Caco-2 (cell line): ENCODE measurements at regions not wholly inside any gene's neighbourhood (a gene's known extent, or its start where the extent isn't known, plus 50 kb on each side); places are given as distances from the start of the nearest gene placed in this dataset.

Experiments
- BruUV-seq: library from RNA; stranded (reverse); fragments of 400-500 nt; replicated peaks from 2 replicates; lab custom pipeline; 2021; lab: Mats Ljungman, UMichigan
- CTCF ChIA-PET: fragments of 300-600 bp; sonication (Branson Sonifier 250); formaldehyde crosslinking; loops from one replicate; lab custom pipeline; 2022; ENCODE audit warnings: antibody characterized with exemption; lab: Charles Lee
- POLR2A ChIA-PET: fragments of 300-600 bp; sonication (Branson Sonifier 250); formaldehyde crosslinking; loops from one replicate; lab custom pipeline; 2022; ENCODE audit warnings: antibody characterized with exemption; lab: Charles Lee
- DNase-seq, 2 experiments: peaks; one replicate each; pipeline versions ENCODE4 v3.0.0 to v3.0.0-alpha.2; 2020 to 2022
- H3K27me3 ChIP-seq: replicated peaks from 2 replicates; pipeline ENCODE4 v1.6.0; 2011; ENCODE audit warnings: low read length; ENCODE audit not compliant: control insufficient read depth, insufficient read depth
- H3K36me3 ChIP-seq: 2 replicates; pipeline ENCODE4 v1.5.1; 2011; ENCODE audit warnings: low read length; ENCODE audit not compliant: control insufficient read depth, insufficient read depth
- H3K4me1 ChIP-seq: fragments of 250-450 bp; sonication (Bioruptor Pico); 2 replicates; pipeline ENCODE4 v1.5.1; 2020; ENCODE audit warnings: mild to moderate bottlenecking
- H3K4me3 ChIP-seq: 2 replicates; pipeline ENCODE4 v1.5.1; 2011; ENCODE audit warnings: low read depth, mild to moderate bottlenecking, control low read depth, low read length
- H3K9me3 ChIP-seq: fragments of 250-450 bp; sonication (Bioruptor Pico); 2 replicates; pipeline ENCODE4 v1.5.1; 2020; ENCODE audit warnings: mild to moderate bottlenecking, moderate library complexity
- H3K27ac Mint-ChIP-seq: one replicate; pipeline ENCODE4 v1.8.0; 2022; ENCODE audit warnings: mixed read lengths; ENCODE audit not compliant: unreplicated experiment
- H3K27me3 Mint-ChIP-seq: one replicate; pipeline ENCODE4 v1.8.0; 2022; ENCODE audit warnings: mixed read lengths; ENCODE audit not compliant: insufficient read depth, unreplicated experiment
- H3K36me3 Mint-ChIP-seq: one replicate; pipeline ENCODE4 v1.8.0; 2022; ENCODE audit warnings: mild to moderate bottlenecking, mixed read lengths; ENCODE audit not compliant: insufficient read depth, unreplicated experiment
- H3K4me1 Mint-ChIP-seq: one replicate; pipeline ENCODE4 v1.8.0; 2022; ENCODE audit warnings: low read depth, mixed read lengths; ENCODE audit not compliant: unreplicated experiment
- H3K4me3 Mint-ChIP-seq: one replicate; pipeline ENCODE4 v1.8.0; 2022; ENCODE audit warnings: mild to moderate bottlenecking, moderate library complexity, mixed read lengths; ENCODE audit not compliant: unreplicated experiment
- H3K9me3 Mint-ChIP-seq: one replicate; pipeline ENCODE4 v1.8.0; 2022; ENCODE audit warnings: mixed read lengths; ENCODE audit not compliant: unreplicated experiment
- intact Hi-C: fragments of 100-400 bp; cut with micrococcal nuclease; formaldehyde crosslinking; loops from one replicate; pipeline ENCODE4 v1.10.0; 2022; ENCODE audit not compliant: unreplicated experiment
- TF ChIP-seq, protein P1 (sequence below), 2 experiments: fragments of 200-600 bp in 1 of 2; IDR thresholded peaks; 1 replicate in 1 of 2; 2 replicates in 1 of 2; pipeline versions ENCODE4 v1.5.1 to v1.8.0; 2011 to 2022; ENCODE audit warnings: antibody characterized with exemption in 1 of 2, control low read depth in 1 of 2, inconsistent platforms in 1 of 2, low read depth in 1 of 2, low read length in 1 of 2, mild to moderate bottlenecking in 1 of 2, moderate library complexity in 1 of 2; ENCODE audit not compliant: insufficient read depth in 1 of 2, severe bottlenecking in 1 of 2, unreplicated experiment in 1 of 2

DNA sequence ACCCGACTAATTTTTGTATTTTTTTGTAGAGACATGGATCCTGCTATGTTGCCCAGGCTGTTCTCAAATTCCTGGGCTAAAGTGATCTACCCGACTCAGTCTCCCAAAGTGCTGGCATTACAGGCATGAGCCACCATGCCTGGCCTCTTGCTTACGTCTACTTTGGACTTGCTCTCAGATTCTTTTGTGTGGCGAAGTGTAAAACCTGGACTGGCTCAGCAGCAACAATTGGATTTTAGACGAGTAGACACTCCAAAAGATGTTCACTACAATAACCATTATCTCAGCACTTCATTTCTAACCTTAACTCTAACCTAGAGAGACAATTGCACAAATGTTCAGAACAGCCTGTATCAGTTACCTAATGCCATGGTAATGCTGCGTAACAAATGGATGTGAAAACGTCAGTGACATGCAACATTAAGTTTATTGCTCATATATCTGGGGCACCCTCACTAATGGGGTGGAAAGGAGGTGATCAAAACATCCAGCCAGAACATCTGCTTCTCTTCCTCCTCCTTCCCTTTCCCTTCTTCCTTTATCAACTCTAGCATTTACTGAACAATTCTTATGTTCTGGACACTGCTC is 124.9 kb upstream of the MRI1 start:
- H3K36me3 Mint-ChIP-seq = no peaks in the 10 kb centered on the region
- no peak overlapping the region for H3K4me3 Mint-ChIP-seq
- POLR2A ChIA-PET = no interaction called here
- Histone ChIP-seq H3K36me3 (no peaks in the 10 kb centered on the region), H3K9me3 (no peaks in the 10 kb centered on the region), H3K4me1 (no peaks in the 10 kb centered on the region), H3K4me3 (no peak overlapping the region), H3K27me3 (no peaks in the 10 kb centered on the region; the same call in 1 of the 2 replicates)
- TF ChIP-seq, protein P1, sequence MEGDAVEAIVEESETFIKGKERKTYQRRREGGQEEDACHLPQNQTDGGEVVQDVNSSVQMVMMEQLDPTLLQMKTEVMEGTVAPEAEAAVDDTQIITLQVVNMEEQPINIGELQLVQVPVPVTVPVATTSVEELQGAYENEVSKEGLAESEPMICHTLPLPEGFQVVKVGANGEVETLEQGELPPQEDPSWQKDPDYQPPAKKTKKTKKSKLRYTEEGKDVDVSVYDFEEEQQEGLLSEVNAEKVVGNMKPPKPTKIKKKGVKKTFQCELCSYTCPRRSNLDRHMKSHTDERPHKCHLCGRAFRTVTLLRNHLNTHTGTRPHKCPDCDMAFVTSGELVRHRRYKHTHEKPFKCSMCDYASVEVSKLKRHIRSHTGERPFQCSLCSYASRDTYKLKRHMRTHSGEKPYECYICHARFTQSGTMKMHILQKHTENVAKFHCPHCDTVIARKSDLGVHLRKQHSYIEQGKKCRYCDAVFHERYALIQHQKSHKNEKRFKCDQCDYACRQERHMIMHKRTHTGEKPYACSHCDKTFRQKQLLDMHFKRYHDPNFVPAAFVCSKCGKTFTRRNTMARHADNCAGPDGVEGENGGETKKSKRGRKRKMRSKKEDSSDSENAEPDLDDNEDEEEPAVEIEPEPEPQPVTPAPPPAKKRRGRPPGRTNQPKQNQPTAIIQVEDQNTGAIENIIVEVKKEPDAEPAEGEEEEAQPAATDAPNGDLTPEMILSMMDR (IDR thresholded peaks at IDR 0.05; ENCODE audit: insufficient read depth in 1 of 2, low read depth in 1 of 2, low read length in 1 of 2, severe bottlenecking in 1 of 2, unreplicated experiment in 1 of 2) = no peak
- no peak for DNase-seq
- no peaks in the 10 kb centered on the region for H3K27me3 Mint-ChIP-seq
- intact Hi-C loops = no loop called here
- CTCF ChIA-PET = no interaction called here
- H3K9me3 Mint-ChIP-seq = peaks cover 12% of the 10 kb centered on the region
- no TSS peak for BruUV-seq
- no peaks in the 10 kb centered on the region for H3K4me1 Mint-ChIP-seq
- H3K27ac Mint-ChIP-seq = no peak overlapping the region

DNA sequence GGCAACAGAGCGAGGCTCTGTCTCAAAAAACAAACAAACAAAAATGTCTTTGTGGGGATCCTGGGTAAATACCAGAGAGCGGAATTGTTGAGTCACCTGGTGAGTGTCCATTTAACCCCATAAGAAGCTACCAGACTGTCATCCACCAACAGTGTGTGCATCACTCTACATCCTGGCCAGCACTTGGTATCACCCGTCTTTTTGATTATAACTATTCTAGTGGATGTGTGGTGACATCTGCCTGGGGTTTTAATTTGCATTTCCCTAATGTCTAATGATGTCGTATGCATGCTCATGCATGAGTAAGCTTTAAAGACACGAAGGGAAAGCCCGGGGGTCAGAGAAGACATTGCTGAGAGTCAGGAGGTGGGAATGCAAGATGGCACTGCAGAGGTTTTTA is 126.7 kb upstream of the MRI1 start:
- H3K4me3 Mint-ChIP-seq = no peak overlapping the region
- H3K4me1 ChIP-seq = no peaks in the 10 kb centered on the region
- TF ChIP-seq, protein P1 (IDR thresholded peaks at IDR 0.05; ENCODE audit: insufficient read depth in 1 of 2, low read depth in 1 of 2, low read length in 1 of 2, severe bottlenecking in 1 of 2, unreplicated experiment in 1 of 2) = no peak
- ChIA-PET CTCF (no interaction called here), POLR2A (no interaction called here)
- H3K36me3 ChIP-seq = no peaks in the 10 kb centered on the region
- intact Hi-C loops = no loop called here
- peaks cover 1% of the 10 kb centered on the region for H3K36me3 Mint-ChIP-seq
- peaks cover 13% of the 10 kb centered on the region for H3K9me3 Mint-ChIP-seq
- no peaks in the 10 kb centered on the region for H3K27me3 Mint-ChIP-seq
- no TSS peak for BruUV-seq
- H3K27ac Mint-ChIP-seq = no peak overlapping the region
- H3K27me3 ChIP-seq = no peaks in the 10 kb centered on the region; the same call in 1 of the 2 replicates
- no peaks in the 10 kb centered on the region for H3K9me3 ChIP-seq
- no peaks in the 10 kb centered on the region for H3K4me1 Mint-ChIP-seq
- no peak overlapping the region for H3K4me3 ChIP-seq
- DNase-seq = no peak

DNA sequence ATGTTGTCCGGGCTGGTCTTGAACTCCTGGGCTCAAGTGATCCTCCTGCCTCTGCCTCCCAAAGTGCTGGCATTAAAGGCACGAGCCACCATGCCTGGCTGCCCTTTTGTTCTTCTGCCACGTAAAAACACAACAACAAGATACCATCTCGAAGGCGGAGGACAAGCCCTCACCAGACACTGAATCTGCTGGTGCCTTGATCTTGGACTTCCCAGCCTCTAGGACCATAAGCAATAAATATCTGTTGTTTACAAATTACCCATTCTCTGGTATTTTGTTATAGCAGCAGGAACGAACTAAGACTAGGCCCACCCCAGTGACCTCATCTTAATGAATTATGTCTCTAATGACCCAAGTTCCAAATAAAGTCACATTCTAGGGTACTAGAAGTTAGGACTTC is 128.4 kb upstream of the CACNA1A start:
- no peaks in the 10 kb centered on the region for H3K4me1 ChIP-seq
- no peaks in the 10 kb centered on the region for H3K9me3 ChIP-seq
- H3K36me3 ChIP-seq = no peaks in the 10 kb centered on the region
- H3K4me3 ChIP-seq = no peak overlapping the region
- ChIA-PET POLR2A (no interaction called here), CTCF (no interaction called here)
- BruUV-seq = no TSS peak
- Mint-ChIP-seq H3K4me3 (no peak overlapping the region), H3K4me1 (no peaks in the 10 kb centered on the region), H3K27me3 (no peaks in the 10 kb centered on the region), H3K36me3 (peaks cover 6% of the 10 kb centered on the region), H3K27ac (no peak overlapping the region), H3K9me3 (peaks cover 6% of the 10 kb centered on the region)
- DNase-seq = no peak
- no peaks in the 10 kb centered on the region for H3K27me3 ChIP-seq
- intact Hi-C loops = no loop called here
- TF ChIP-seq, protein P1 (IDR thresholded peaks at IDR 0.05; ENCODE audit: insufficient read depth in 1 of 2, low read depth in 1 of 2, low read length in 1 of 2, severe bottlenecking in 1 of 2, unreplicated experiment in 1 of 2) = no peak
